ENCODE measurements at regions not wholly inside any gene's neighbourhood (a gene's known extent, or its start where the extent isn't known, plus 50 kb on each side); places are given as distances from the start of the nearest gene placed in this dataset.

GRCh38 chr1:218568962-218569550 lies 223.9 kb downstream of the TGFB2 start:
- intact Hi-C loops (cut with DNase I) = no loop called here
- DNase-seq (no peak), ATAC-seq (ENCODE audit: poor library complexity) (no peak)

- ATAC-seq (ENCODE audit: poor library complexity) (no peak), DNase-seq (no peak)
- intact Hi-C loops (cut with DNase I) = no loop called here
These were observed 225.3 kb downstream of the TGFB2 start for GRCh38 chr1:218570456-218570855.

- no peak for DNase-seq
- intact Hi-C loops (cut with DNase I) = no loop called here
- no peak for ATAC-seq (ENCODE audit: poor library complexity)
These were observed 226.4 kb downstream of the TGFB2 start for GRCh38 chr1:218571491-218571890.

GRCh38 chr1:218572050-218572449 lies 226.9 kb downstream of the TGFB2 start:
- no peak for ATAC-seq (ENCODE audit: poor library complexity)
- no peak for DNase-seq
- intact Hi-C loops (cut with DNase I) = no loop called here

GRCh38 chr1:218573925-218574324 lies 228.8 kb downstream of the TGFB2 start:
- no peak for ATAC-seq (ENCODE audit: poor library complexity)
- intact Hi-C loops (cut with DNase I) = no loop called here
- no peak for DNase-seq

- DNase-seq = no peak
- intact Hi-C loops (cut with DNase I) = no loop called here
- ATAC-seq (ENCODE audit: poor library complexity) = no peak
These were observed 229.9 kb downstream of the TGFB2 start for GRCh38 chr1:218575079-218575478.

- no peak for ATAC-seq (ENCODE audit: poor library complexity)
- intact Hi-C loops (cut with DNase I) = no loop called here
- DNase-seq = no peak
These were observed 230.7 kb downstream of the TGFB2 start for GRCh38 chr1:218575856-218576255.

GRCh38 chr1:218582646-218583045 lies 237.5 kb downstream of the TGFB2 start:
- intact Hi-C loops (cut with DNase I) = no loop called here
- DNase-seq = no peak
- no peak for ATAC-seq (ENCODE audit: poor library complexity)

GRCh38 chr1:218584418-218585155 lies 239.5 kb downstream of the TGFB2 start:
- DNase-seq (no peak), ATAC-seq (ENCODE audit: poor library complexity) (no peak)
- intact Hi-C loops (cut with DNase I) = no loop called here

GRCh38 chr1:218585511-218586184 lies 240.5 kb downstream of the TGFB2 start:
- intact Hi-C loops (cut with DNase I) = no loop called here
- ATAC-seq (ENCODE audit: poor library complexity) (no peak), DNase-seq (no peak)

GRCh38 chr1:218587900-218588299 lies 242.8 kb downstream of the TGFB2 start:
- ATAC-seq (ENCODE audit: poor library complexity) (no peak), DNase-seq (no peak)
- intact Hi-C loops (cut with DNase I) = no loop called here

GRCh38 chr1:218588540-218589172 lies 243.5 kb downstream of the TGFB2 start:
- intact Hi-C loops (cut with DNase I) = no loop called here
- DNase-seq (no peak), ATAC-seq (ENCODE audit: poor library complexity) (no peak)

GRCh38 chr1:218589487-218589886 lies 244.4 kb downstream of the TGFB2 start:
- no peak for DNase-seq
- intact Hi-C loops (cut with DNase I) = no loop called here
- no peak for ATAC-seq (ENCODE audit: poor library complexity)

- intact Hi-C loops (cut with DNase I) = no loop called here
- no peak for DNase-seq
- no peak for ATAC-seq (ENCODE audit: poor library complexity)
These were observed 246.8 kb downstream of the TGFB2 start for GRCh38 chr1:218591966-218592365.

GRCh38 chr1:218592688-218593087 lies 247.6 kb downstream of the TGFB2 start:
- intact Hi-C loops (cut with DNase I) = no loop called here
- no peak for DNase-seq

GRCh38 chr1:218600968-218601367 lies 255.8 kb downstream of the TGFB2 start:
- DNase-seq = no peak
- ATAC-seq (ENCODE audit: poor library complexity) = no peak
- intact Hi-C loops (cut with DNase I) = no loop called here

More at GRCh38 chr1:218592688-218593087, 247.6 kb downstream of the TGFB2 start:
- no peak for ATAC-seq (ENCODE audit: poor library complexity)

- DNase-seq (no peak), ATAC-seq (ENCODE audit: poor library complexity) (no peak)
- intact Hi-C loops (cut with DNase I) = no loop called here
These were observed 259.1 kb downstream of the TGFB2 start for GRCh38 chr1:218604217-218604616.

GRCh38 chr1:218611916-218612585 lies 266.9 kb downstream of the TGFB2 start:
- intact Hi-C loops (cut with DNase I) = no loop called here
- no peak for ATAC-seq (ENCODE audit: poor library complexity)
- DNase-seq = no peak

GRCh38 chr1:218613105-218613504 lies 268.0 kb downstream of the TGFB2 start:
- intact Hi-C loops (cut with DNase I) = no loop called here
- ATAC-seq (ENCODE audit: poor library complexity) = no peak
- no peak for DNase-seq
